ENCODE measurements at regions not wholly inside any gene's neighbourhood (a gene's known extent, or its start where the extent isn't known, plus 50 kb on each side); places are given as distances from the start of the nearest gene placed in this dataset.

- TF ChIP-seq CTCF (IDR thresholded peaks at IDR 0.05; ENCODE audit: borderline replicate concordance, extremely low read depth, insufficient read depth): no peak
- no peak for FAIRE-seq
These were observed 122.4 kb upstream of the STX18 start for GRCh38 chr4:4664234-4664633.

GRCh38 chr4:4663028-4663427 lies 121.2 kb upstream of the STX18 start:
- Histone ChIP-seq H3K9me3 (ENCODE audit: control insufficient read depth in 2 of 3, insufficient read depth in 1 of 3, low read length in 3 of 3) (no peaks in the 10 kb centered on the region), H3K36me3 (ENCODE audit: control insufficient read depth in 2 of 3, insufficient read depth in 3 of 3, low read length in 3 of 3) (no peaks in the 10 kb centered on the region), H3K27me3 (ENCODE audit: control insufficient read depth, insufficient read depth, low read length) (no peaks in the 10 kb centered on the region), H3K4me3 (ENCODE audit: low read length in 3 of 3) (no peak overlapping the region), H3K27ac (ENCODE audit: low read depth in 2 of 2, low read length in 2 of 2) (no peak overlapping the region), H3K9ac (ENCODE audit: low read length in 3 of 3) (no peak overlapping the region), H3K4me1 (ENCODE audit: control insufficient read depth in 2 of 3, insufficient read depth in 2 of 3, low read depth in 1 of 3, low read length in 3 of 3) (no peaks in the 10 kb centered on the region)
- intact Hi-C loops (cut with DNase I): no loop called here
- DNase-seq (no peak), FAIRE-seq (no peak)
- TF ChIP-seq CTCF (IDR thresholded peaks at IDR 0.05; ENCODE audit: borderline replicate concordance, extremely low read depth, insufficient read depth): no peak

More at GRCh38 chr4:4664234-4664633, 122.4 kb upstream of the STX18 start:
- Histone ChIP-seq H3K9me3 (ENCODE audit: control insufficient read depth in 2 of 3, insufficient read depth in 1 of 3, low read length in 3 of 3) (no peaks in the 10 kb centered on the region), H3K4me1 (ENCODE audit: control insufficient read depth in 2 of 3, insufficient read depth in 2 of 3, low read depth in 1 of 3, low read length in 3 of 3) (no peaks in the 10 kb centered on the region), H3K9ac (ENCODE audit: low read length in 3 of 3) (no peak overlapping the region), H3K4me3 (ENCODE audit: low read length in 3 of 3) (no peak overlapping the region), H3K27ac (ENCODE audit: low read depth in 2 of 2, low read length in 2 of 2) (no peak overlapping the region), H3K36me3 (ENCODE audit: control insufficient read depth in 2 of 3, insufficient read depth in 3 of 3, low read length in 3 of 3) (no peaks in the 10 kb centered on the region), H3K27me3 (ENCODE audit: control insufficient read depth, insufficient read depth, low read length) (no peaks in the 10 kb centered on the region)
- DNase-seq: no peak
- intact Hi-C loops (cut with DNase I): no loop called here

GRCh38 chr4:4662230-4662629 lies 120.4 kb upstream of the STX18 start:
- FAIRE-seq (no peak), DNase-seq (no peak)
- intact Hi-C loops (cut with DNase I): no loop called here
- no peak for TF ChIP-seq CTCF (IDR thresholded peaks at IDR 0.05; ENCODE audit: borderline replicate concordance, extremely low read depth, insufficient read depth)
- no peaks in the 10 kb centered on the region for H3K9me3 ChIP-seq (ENCODE audit: control insufficient read depth in 2 of 3, insufficient read depth in 1 of 3, low read length in 3 of 3)
- no peaks in the 10 kb centered on the region for H3K36me3 ChIP-seq (ENCODE audit: control insufficient read depth in 2 of 3, insufficient read depth in 3 of 3, low read length in 3 of 3)
- no peak overlapping the region for H3K4me3 ChIP-seq (ENCODE audit: low read length in 3 of 3)
- no peak overlapping the region for H3K27ac ChIP-seq (ENCODE audit: low read depth in 2 of 2, low read length in 2 of 2)
- H3K4me1 ChIP-seq (ENCODE audit: control insufficient read depth in 2 of 3, insufficient read depth in 2 of 3, low read depth in 1 of 3, low read length in 3 of 3): no peaks in the 10 kb centered on the region
- no peak overlapping the region for H3K9ac ChIP-seq (ENCODE audit: low read length in 3 of 3)
- no peaks in the 10 kb centered on the region for H3K27me3 ChIP-seq (ENCODE audit: control insufficient read depth, insufficient read depth, low read length)
